Smooth muscle cell (in vitro differentiated cells): ENCODE measurements at regions not wholly inside any gene's neighbourhood (a gene's known extent, or its start where the extent isn't known, plus 50 kb on each side); places are given as distances from the start of the nearest gene placed in this dataset.

ENCODE experiments used
- DNase-seq: peaks from one replicate; lab custom pipeline; 2025; ENCODE audit not compliant: unreplicated experiment; lab: John Stamatoyannopoulos, UW
- H2AFZ ChIP-seq: fragments of 200-600 bp; sonication (generic); 2 replicates; pipeline ENCODE4 v1.6.0; 2016; ENCODE audit warnings: antibody characterized with exemption, low read depth, mild to moderate bottlenecking
- H3F3A ChIP-seq: fragments of 200-600 bp; sonication (generic); 2 replicates; pipeline ENCODE4 v1.6.0; 2017; ENCODE audit warnings: antibody characterized with exemption, low read depth
- H3K27ac ChIP-seq: fragments of 200-600 bp; sonication (generic); 2 replicates; pipeline ENCODE4 v1.5.1; 2016; ENCODE audit warnings: low read depth, mild to moderate bottlenecking
- H3K27me3 ChIP-seq: fragments of 200-600 bp; sonication (generic); 2 replicates; pipeline ENCODE4 v1.6.1; 2016; ENCODE audit warnings: low read depth, mild to moderate bottlenecking
- H3K36me3 ChIP-seq: fragments of 200-600 bp; sonication (generic); 2 replicates; pipeline ENCODE4 v1.5.1; 2016; ENCODE audit warnings: low read depth
- H3K4me1 ChIP-seq: fragments of 200-600 bp; sonication (generic); 2 replicates; pipeline ENCODE4 v1.5.1; 2016; ENCODE audit warnings: low read depth
- H3K4me2 ChIP-seq: fragments of 200-600 bp; sonication (generic); 2 replicates; pipeline ENCODE4 v1.6.0; 2016; ENCODE audit warnings: mild to moderate bottlenecking
- H3K4me3 ChIP-seq: fragments of 200-600 bp; sonication (generic); 2 replicates; pipeline ENCODE4 v1.5.1; 2016; ENCODE audit warnings: mild to moderate bottlenecking
- H3K79me2 ChIP-seq: fragments of 200-600 bp; sonication (generic); 2 replicates; pipeline ENCODE4 v1.6.0; 2016; ENCODE audit warnings: low read depth, mild to moderate bottlenecking
- H3K9ac ChIP-seq: fragments of 200-600 bp; sonication (generic); 2 replicates; pipeline ENCODE4 v1.6.0; 2016; ENCODE audit warnings: low read depth
- H3K9me3 ChIP-seq: fragments of 200-600 bp; sonication (generic); replicated peaks from 2 replicates; pipeline ENCODE4 v1.5.1; 2016; ENCODE audit warnings: low read depth
- H4K20me1 ChIP-seq: fragments of 200-600 bp; sonication (generic); 2 replicates; pipeline ENCODE4 v1.6.0; 2016; ENCODE audit warnings: low read depth
- WGBS: methylation state at CpG from one replicate; pipeline ENCODE4 v1.1.7; 2016; ENCODE audit warnings: low lambda C conversion rate; 5-methylcytosine and 5-hydroxymethylcytosine counted together
- TF ChIP-seq, protein P1 (sequence below): fragments of 200-600 bp; sonication (generic); IDR thresholded peaks from 2 replicates; pipeline ENCODE4 v1.5.1; 2017; ENCODE audit warnings: borderline replicate concordance, mild to moderate bottlenecking, antibody characterized with exemption; ENCODE audit not compliant: insufficient read depth, poor library complexity, severe bottlenecking

GRCh38 chr3:102299125-102299877 is 135.5 kb upstream of the ZPLD1 start:
- Histone ChIP-seq H3K4me3 (no peak overlapping the region), H4K20me1 (no peaks in the 10 kb centered on the region), H3F3A (no peaks in the 10 kb centered on the region), H3K4me2 (peak overlapping the region; percentile 41), H3K27ac (peak overlapping the region; percentile 91), H3K4me1 (no peaks in the 10 kb centered on the region), H2AFZ (peak overlapping the region; percentile 24), H3K36me3 (no peaks in the 10 kb centered on the region), H3K9me3 (no peaks in the 10 kb centered on the region), H3K9ac (peak overlapping the region; percentile 70), H3K27me3 (no peaks in the 10 kb centered on the region), H3K79me2 (no peaks in the 10 kb centered on the region)
- TF ChIP-seq, protein P1, sequence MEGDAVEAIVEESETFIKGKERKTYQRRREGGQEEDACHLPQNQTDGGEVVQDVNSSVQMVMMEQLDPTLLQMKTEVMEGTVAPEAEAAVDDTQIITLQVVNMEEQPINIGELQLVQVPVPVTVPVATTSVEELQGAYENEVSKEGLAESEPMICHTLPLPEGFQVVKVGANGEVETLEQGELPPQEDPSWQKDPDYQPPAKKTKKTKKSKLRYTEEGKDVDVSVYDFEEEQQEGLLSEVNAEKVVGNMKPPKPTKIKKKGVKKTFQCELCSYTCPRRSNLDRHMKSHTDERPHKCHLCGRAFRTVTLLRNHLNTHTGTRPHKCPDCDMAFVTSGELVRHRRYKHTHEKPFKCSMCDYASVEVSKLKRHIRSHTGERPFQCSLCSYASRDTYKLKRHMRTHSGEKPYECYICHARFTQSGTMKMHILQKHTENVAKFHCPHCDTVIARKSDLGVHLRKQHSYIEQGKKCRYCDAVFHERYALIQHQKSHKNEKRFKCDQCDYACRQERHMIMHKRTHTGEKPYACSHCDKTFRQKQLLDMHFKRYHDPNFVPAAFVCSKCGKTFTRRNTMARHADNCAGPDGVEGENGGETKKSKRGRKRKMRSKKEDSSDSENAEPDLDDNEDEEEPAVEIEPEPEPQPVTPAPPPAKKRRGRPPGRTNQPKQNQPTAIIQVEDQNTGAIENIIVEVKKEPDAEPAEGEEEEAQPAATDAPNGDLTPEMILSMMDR = no peak
- no peak for DNase-seq
- 71% methylated on average over 3 of the region's 3 CpGs for WGBS

- Histone ChIP-seq H2AFZ (peak overlapping the region; percentile 19), H3K4me3 (no peak overlapping the region), H4K20me1 (no peaks in the 10 kb centered on the region), H3K79me2 (no peaks in the 10 kb centered on the region), H3K27me3 (no peaks in the 10 kb centered on the region), H3K4me2 (no peak overlapping the region), H3K9ac (no peak overlapping the region), H3F3A (no peaks in the 10 kb centered on the region), H3K4me1 (no peaks in the 10 kb centered on the region), H3K27ac (peak overlapping the region; percentile 91), H3K36me3 (no peaks in the 10 kb centered on the region), H3K9me3 (no peaks in the 10 kb centered on the region)
- TF ChIP-seq, protein P1 = no peak
- DNase-seq = no peak
- 59% methylated on average over 4 of the region's 4 CpGs for WGBS
Observed at GRCh38 chr3:102301155-102301880, 133.5 kb upstream of the ZPLD1 start.

- H4K20me1 ChIP-seq = no peaks in the 10 kb centered on the region
- no peaks in the 10 kb centered on the region for H3K36me3 ChIP-seq
- H3K27ac ChIP-seq = peak overlapping the region; percentile 91
- TF ChIP-seq, protein P1 = no peak
- peak overlapping the region; percentile 2 for H2AFZ ChIP-seq
- H3K4me1 ChIP-seq = no peaks in the 10 kb centered on the region
- no peak for DNase-seq
- H3K4me2 ChIP-seq = no peak overlapping the region
- H3K9me3 ChIP-seq = no peaks in the 10 kb centered on the region
- H3K27me3 ChIP-seq = no peaks in the 10 kb centered on the region
- 67% methylated on average over 2 of the region's 2 CpGs for whole genome bisulfite sequencing
- H3K9ac ChIP-seq = no peak overlapping the region
- no peaks in the 10 kb centered on the region for H3F3A ChIP-seq
- H3K79me2 ChIP-seq = no peaks in the 10 kb centered on the region
- H3K4me3 ChIP-seq = no peak overlapping the region
Observed at GRCh38 chr3:102302020-102302419, 132.8 kb upstream of the ZPLD1 start.
